ENCODE measurements at regions not wholly inside any gene's neighbourhood (a gene's known extent, or its start where the extent isn't known, plus 50 kb on each side); places are given as distances from the start of the nearest gene placed in this dataset.

GRCh38 chr7:156429514-156429913 lies 211.1 kb upstream of the RNF32 start:
- no peaks in the 10 kb centered on the region for H3K4me1 ChIP-seq
- no peaks in the 10 kb centered on the region for H3K27me3 ChIP-seq (replicated peaks; ENCODE audit: control insufficient read depth, insufficient read depth, low read length)
- BruUV-seq (replicated peaks): no TSS peak
- H3K36me3 ChIP-seq (ENCODE audit: control insufficient read depth, insufficient read depth, low read length): no peaks in the 10 kb centered on the region
- intact Hi-C loops (cut with micrococcal nuclease; ENCODE audit: unreplicated experiment): no loop called here
- no peak for DNase-seq
- no peaks in the 10 kb centered on the region for H3K9me3 ChIP-seq
- H3K4me3 ChIP-seq (ENCODE audit: low read depth, low read length): no peak overlapping the region
- ChIA-PET POLR2A (no interaction called here), CTCF (no interaction called here)
- no peaks in the 10 kb centered on the region for H3K9me3 Mint-ChIP-seq (ENCODE audit: unreplicated experiment)
- peaks cover 13% of the 10 kb centered on the region for H3K27me3 Mint-ChIP-seq (ENCODE audit: insufficient read depth, unreplicated experiment)
- no peak overlapping the region for H3K4me3 Mint-ChIP-seq (ENCODE audit: unreplicated experiment)
- no peak overlapping the region for H3K27ac Mint-ChIP-seq (ENCODE audit: unreplicated experiment)
- TF ChIP-seq, protein P1, sequence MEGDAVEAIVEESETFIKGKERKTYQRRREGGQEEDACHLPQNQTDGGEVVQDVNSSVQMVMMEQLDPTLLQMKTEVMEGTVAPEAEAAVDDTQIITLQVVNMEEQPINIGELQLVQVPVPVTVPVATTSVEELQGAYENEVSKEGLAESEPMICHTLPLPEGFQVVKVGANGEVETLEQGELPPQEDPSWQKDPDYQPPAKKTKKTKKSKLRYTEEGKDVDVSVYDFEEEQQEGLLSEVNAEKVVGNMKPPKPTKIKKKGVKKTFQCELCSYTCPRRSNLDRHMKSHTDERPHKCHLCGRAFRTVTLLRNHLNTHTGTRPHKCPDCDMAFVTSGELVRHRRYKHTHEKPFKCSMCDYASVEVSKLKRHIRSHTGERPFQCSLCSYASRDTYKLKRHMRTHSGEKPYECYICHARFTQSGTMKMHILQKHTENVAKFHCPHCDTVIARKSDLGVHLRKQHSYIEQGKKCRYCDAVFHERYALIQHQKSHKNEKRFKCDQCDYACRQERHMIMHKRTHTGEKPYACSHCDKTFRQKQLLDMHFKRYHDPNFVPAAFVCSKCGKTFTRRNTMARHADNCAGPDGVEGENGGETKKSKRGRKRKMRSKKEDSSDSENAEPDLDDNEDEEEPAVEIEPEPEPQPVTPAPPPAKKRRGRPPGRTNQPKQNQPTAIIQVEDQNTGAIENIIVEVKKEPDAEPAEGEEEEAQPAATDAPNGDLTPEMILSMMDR (IDR thresholded peaks at IDR 0.05; ENCODE audit: insufficient read depth in 1 of 2, low read depth in 1 of 2, low read length in 1 of 2, severe bottlenecking in 1 of 2, unreplicated experiment in 1 of 2): no peak
- H3K36me3 Mint-ChIP-seq (ENCODE audit: insufficient read depth, unreplicated experiment): no peaks in the 10 kb centered on the region
- no peaks in the 10 kb centered on the region for H3K4me1 Mint-ChIP-seq (ENCODE audit: low read depth, unreplicated experiment)

- H3K4me3 Mint-ChIP-seq (ENCODE audit: unreplicated experiment): no peak overlapping the region
- TF ChIP-seq, protein P1 (IDR thresholded peaks at IDR 0.05; ENCODE audit: insufficient read depth in 1 of 2, low read depth in 1 of 2, low read length in 1 of 2, severe bottlenecking in 1 of 2, unreplicated experiment in 1 of 2): no peak
- peaks cover 16% of the 10 kb centered on the region for H3K27me3 Mint-ChIP-seq (ENCODE audit: insufficient read depth, unreplicated experiment)
- no peak overlapping the region for H3K27ac Mint-ChIP-seq (ENCODE audit: unreplicated experiment)
- H3K36me3 Mint-ChIP-seq (ENCODE audit: insufficient read depth, unreplicated experiment): no peaks in the 10 kb centered on the region
- H3K36me3 ChIP-seq (ENCODE audit: control insufficient read depth, insufficient read depth, low read length): no peaks in the 10 kb centered on the region
- no TSS peak for BruUV-seq (replicated peaks)
- H3K27me3 ChIP-seq (replicated peaks; ENCODE audit: control insufficient read depth, insufficient read depth, low read length): no peaks in the 10 kb centered on the region
- no peaks in the 10 kb centered on the region for H3K4me1 Mint-ChIP-seq (ENCODE audit: low read depth, unreplicated experiment)
- intact Hi-C loops (cut with micrococcal nuclease; ENCODE audit: unreplicated experiment): no loop called here
- CTCF ChIA-PET: no interaction called here
- no peaks in the 10 kb centered on the region for H3K9me3 ChIP-seq
- DNase-seq: no peak
- no peaks in the 10 kb centered on the region for H3K4me1 ChIP-seq
- H3K4me3 ChIP-seq (ENCODE audit: low read depth, low read length): no peak overlapping the region
- POLR2A ChIA-PET: no interaction called here
- no peaks in the 10 kb centered on the region for H3K9me3 Mint-ChIP-seq (ENCODE audit: unreplicated experiment)
Observed at GRCh38 chr7:156423876-156424275, 216.7 kb upstream of the RNF32 start.

- DNase-seq: no peak
- BruUV-seq (replicated peaks): no TSS peak
- H3K4me1 Mint-ChIP-seq (ENCODE audit: low read depth, unreplicated experiment): no peaks in the 10 kb centered on the region
- Histone ChIP-seq H3K27me3 (replicated peaks; ENCODE audit: control insufficient read depth, insufficient read depth, low read length) (no peaks in the 10 kb centered on the region), H3K4me1 (no peaks in the 10 kb centered on the region), H3K4me3 (ENCODE audit: low read depth, low read length) (no peak overlapping the region), H3K9me3 (no peaks in the 10 kb centered on the region), H3K36me3 (ENCODE audit: control insufficient read depth, insufficient read depth, low read length) (no peaks in the 10 kb centered on the region)
- H3K27me3 Mint-ChIP-seq (ENCODE audit: insufficient read depth, unreplicated experiment): peaks cover 12% of the 10 kb centered on the region
- ChIA-PET CTCF (no interaction called here), POLR2A (no interaction called here)
- H3K27ac Mint-ChIP-seq (ENCODE audit: unreplicated experiment): no peak overlapping the region
- TF ChIP-seq, protein P1 (IDR thresholded peaks at IDR 0.05; ENCODE audit: insufficient read depth in 1 of 2, low read depth in 1 of 2, low read length in 1 of 2, severe bottlenecking in 1 of 2, unreplicated experiment in 1 of 2): no peak
- H3K36me3 Mint-ChIP-seq (ENCODE audit: insufficient read depth, unreplicated experiment): no peaks in the 10 kb centered on the region
- H3K4me3 Mint-ChIP-seq (ENCODE audit: unreplicated experiment): no peak overlapping the region
- H3K9me3 Mint-ChIP-seq (ENCODE audit: unreplicated experiment): no peaks in the 10 kb centered on the region
- intact Hi-C loops (cut with micrococcal nuclease; ENCODE audit: unreplicated experiment): no loop called here
Observed at GRCh38 chr7:156420496-156420895, 220.1 kb upstream of the RNF32 start.
